HG03135 (cell line): ENCODE measurements at regions not wholly inside any gene's neighbourhood (a gene's known extent, or its start where the extent isn't known, plus 50 kb on each side); places are given as distances from the start of the nearest gene placed in this dataset.

Experiments used
- ATAC-seq: cut with Tn5 transposase; IDR thresholded peaks from one replicate; pipeline ENCODE4 v1.9.1; 2021; ENCODE audit warnings: mild to moderate bottlenecking, moderate library complexity; ENCODE audit not compliant: unreplicated experiment

- ATAC-seq = no peak
Measured at GRCh38 chr12:84741692-84742091, 170.9 kb downstream of the SLC6A15 start.

- no peak for ATAC-seq
Measured at GRCh38 chr12:84741031-84741430, 171.6 kb downstream of the SLC6A15 start.

GRCh38 chr12:84740602-84741001, 172.0 kb downstream of the SLC6A15 start:
- ATAC-seq = no peak

- no peak for ATAC-seq
Measured at GRCh38 chr12:84738481-84738972, 174.1 kb downstream of the SLC6A15 start.

- ATAC-seq = no peak
Measured at GRCh38 chr12:84732828-84733340, 179.7 kb downstream of the SLC6A15 start.

GRCh38 chr12:84730561-84731162, 181.9 kb downstream of the SLC6A15 start:
- no peak for ATAC-seq

- ATAC-seq = no peak
Measured at GRCh38 chr12:84727961-84728360, 184.6 kb downstream of the SLC6A15 start.

- no peak for ATAC-seq
Measured at GRCh38 chr12:84726780-84727179, 185.8 kb downstream of the SLC6A15 start.

- no peak for ATAC-seq
Measured at GRCh38 chr12:84723988-84724387, 188.6 kb downstream of the SLC6A15 start.

GRCh38 chr12:84719997-84720396, 192.6 kb downstream of the SLC6A15 start:
- ATAC-seq = no peak

GRCh38 chr12:84718906-84719305, 193.7 kb downstream of the SLC6A15 start:
- ATAC-seq = no peak

- ATAC-seq = no peak
Measured at GRCh38 chr12:84712747-84713146, 199.9 kb downstream of the SLC6A15 start.

- no peak for ATAC-seq
Measured at GRCh38 chr12:84706374-84706773, 206.2 kb downstream of the SLC6A15 start.

- ATAC-seq = no peak
Measured at GRCh38 chr12:84704856-84705255, 207.7 kb downstream of the SLC6A15 start.

GRCh38 chr12:84702001-84702400, 210.6 kb downstream of the SLC6A15 start:
- ATAC-seq = no peak

GRCh38 chr12:84701041-84701440, 211.6 kb downstream of the SLC6A15 start:
- no peak for ATAC-seq

- ATAC-seq = no peak
Measured at GRCh38 chr12:84698576-84699333, 213.8 kb downstream of the SLC6A15 start.

- ATAC-seq = no peak
Measured at GRCh38 chr12:84696908-84697540, 215.6 kb downstream of the SLC6A15 start.

GRCh38 chr12:84696281-84696680, 216.3 kb downstream of the SLC6A15 start:
- ATAC-seq = no peak

GRCh38 chr12:84694116-84694515, 218.5 kb downstream of the SLC6A15 start:
- ATAC-seq = no peak

- ATAC-seq = no peak
Measured at GRCh38 chr12:84692071-84692470, 220.5 kb downstream of the SLC6A15 start.

- no peak for ATAC-seq
Measured at GRCh38 chr12:84691266-84691665, 221.3 kb downstream of the SLC6A15 start.
